ENCODE measurements at regions not wholly inside any gene's neighbourhood (a gene's known extent, or its start where the extent isn't known, plus 50 kb on each side); places are given as distances from the start of the nearest gene placed in this dataset.

DNA sequence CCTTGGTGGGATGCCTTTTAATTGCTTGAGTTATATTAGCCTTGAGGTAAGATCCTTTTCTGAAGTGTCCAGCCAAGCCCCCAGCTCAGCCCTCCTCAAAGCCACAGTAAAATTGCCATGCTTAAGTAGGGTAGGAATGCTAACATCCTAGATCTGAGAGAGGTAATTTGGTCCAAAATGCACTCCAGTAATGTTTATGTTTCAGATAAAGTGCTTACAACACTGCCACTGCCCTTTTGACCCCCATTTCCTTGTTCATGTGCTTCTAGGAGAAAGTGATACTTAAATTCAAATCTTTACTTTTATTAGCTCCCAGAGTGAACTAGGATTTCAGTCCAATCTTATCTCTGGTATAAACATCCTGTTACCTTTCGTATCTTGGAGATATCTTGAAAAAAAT, 318.0 kb downstream of the BMP2 start:
- TF ChIP-seq, protein P1, sequence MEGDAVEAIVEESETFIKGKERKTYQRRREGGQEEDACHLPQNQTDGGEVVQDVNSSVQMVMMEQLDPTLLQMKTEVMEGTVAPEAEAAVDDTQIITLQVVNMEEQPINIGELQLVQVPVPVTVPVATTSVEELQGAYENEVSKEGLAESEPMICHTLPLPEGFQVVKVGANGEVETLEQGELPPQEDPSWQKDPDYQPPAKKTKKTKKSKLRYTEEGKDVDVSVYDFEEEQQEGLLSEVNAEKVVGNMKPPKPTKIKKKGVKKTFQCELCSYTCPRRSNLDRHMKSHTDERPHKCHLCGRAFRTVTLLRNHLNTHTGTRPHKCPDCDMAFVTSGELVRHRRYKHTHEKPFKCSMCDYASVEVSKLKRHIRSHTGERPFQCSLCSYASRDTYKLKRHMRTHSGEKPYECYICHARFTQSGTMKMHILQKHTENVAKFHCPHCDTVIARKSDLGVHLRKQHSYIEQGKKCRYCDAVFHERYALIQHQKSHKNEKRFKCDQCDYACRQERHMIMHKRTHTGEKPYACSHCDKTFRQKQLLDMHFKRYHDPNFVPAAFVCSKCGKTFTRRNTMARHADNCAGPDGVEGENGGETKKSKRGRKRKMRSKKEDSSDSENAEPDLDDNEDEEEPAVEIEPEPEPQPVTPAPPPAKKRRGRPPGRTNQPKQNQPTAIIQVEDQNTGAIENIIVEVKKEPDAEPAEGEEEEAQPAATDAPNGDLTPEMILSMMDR (IDR thresholded peaks at IDR 0.05), result no peak
- Histone ChIP-seq H3K27ac (no peak overlapping the region), H3K4me3 (no peak overlapping the region), H3K36me3 (no peaks in the 10 kb centered on the region), H3K9me3 (no peaks in the 10 kb centered on the region), H3K27me3 (no peaks in the 10 kb centered on the region), H3K4me1 (no peaks in the 10 kb centered on the region)
- DNase-seq, result no peak
- intact Hi-C loops (cut with DNase I; ENCODE audit: low total_unique reads), result no loop called here

DNA sequence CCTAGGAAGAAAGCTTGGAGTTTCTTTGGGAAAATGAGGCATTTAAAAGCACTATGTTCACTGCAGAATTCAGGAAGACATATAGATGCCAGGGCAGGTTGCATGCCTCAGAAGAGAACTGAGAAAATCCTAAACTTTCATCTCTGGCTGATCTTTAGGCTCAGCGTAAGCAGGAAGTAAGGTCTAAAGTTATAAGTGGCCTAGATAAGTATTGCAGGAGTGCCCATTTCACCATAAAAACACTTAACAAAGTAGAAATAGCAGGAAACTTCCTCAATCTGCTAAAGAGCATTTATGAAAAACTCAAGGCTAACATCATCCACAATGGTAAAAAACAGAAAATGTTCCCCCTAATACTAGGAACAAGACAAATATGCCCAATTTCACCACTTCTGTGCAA, 320.3 kb downstream of the BMP2 start:
- TF ChIP-seq, protein P1 (IDR thresholded peaks at IDR 0.05), result no peak
- no peaks in the 10 kb centered on the region for H3K27me3 ChIP-seq
- H3K4me1 ChIP-seq, result no peaks in the 10 kb centered on the region
- DNase-seq, result no peak
- no peak overlapping the region for H3K4me3 ChIP-seq
- intact Hi-C loops (cut with DNase I; ENCODE audit: low total_unique reads), result no loop called here
- no peak overlapping the region for H3K27ac ChIP-seq
- H3K9me3 ChIP-seq, result no peaks in the 10 kb centered on the region
- H3K36me3 ChIP-seq, result no peaks in the 10 kb centered on the region

DNA sequence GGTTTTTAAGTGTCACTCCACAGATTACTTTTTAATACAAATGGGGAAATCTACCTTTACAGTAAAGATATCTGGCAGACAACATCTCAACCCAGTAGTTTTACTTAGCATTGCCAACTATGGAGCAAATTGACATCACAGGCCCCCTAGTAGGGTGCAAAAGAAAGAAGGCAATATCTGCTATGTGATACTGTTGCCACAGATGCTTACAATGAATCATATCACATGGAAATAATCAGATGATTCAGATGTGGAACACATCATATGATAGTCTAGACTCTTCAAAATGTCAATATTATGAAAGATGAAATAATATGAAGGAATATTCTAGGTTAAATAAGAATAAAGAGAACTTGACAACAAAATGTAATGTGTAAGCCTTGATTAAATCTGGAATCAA, 322.5 kb downstream of the BMP2 start:
- H3K27ac ChIP-seq, result no peak overlapping the region
- no peaks in the 10 kb centered on the region for H3K9me3 ChIP-seq
- no peaks in the 10 kb centered on the region for H3K36me3 ChIP-seq
- intact Hi-C loops (cut with DNase I; ENCODE audit: low total_unique reads), result no loop called here
- H3K4me1 ChIP-seq, result no peaks in the 10 kb centered on the region
- TF ChIP-seq, protein P1 (IDR thresholded peaks at IDR 0.05), result no peak
- no peak overlapping the region for H3K4me3 ChIP-seq
- no peaks in the 10 kb centered on the region for H3K27me3 ChIP-seq
- DNase-seq, result no peak

DNA sequence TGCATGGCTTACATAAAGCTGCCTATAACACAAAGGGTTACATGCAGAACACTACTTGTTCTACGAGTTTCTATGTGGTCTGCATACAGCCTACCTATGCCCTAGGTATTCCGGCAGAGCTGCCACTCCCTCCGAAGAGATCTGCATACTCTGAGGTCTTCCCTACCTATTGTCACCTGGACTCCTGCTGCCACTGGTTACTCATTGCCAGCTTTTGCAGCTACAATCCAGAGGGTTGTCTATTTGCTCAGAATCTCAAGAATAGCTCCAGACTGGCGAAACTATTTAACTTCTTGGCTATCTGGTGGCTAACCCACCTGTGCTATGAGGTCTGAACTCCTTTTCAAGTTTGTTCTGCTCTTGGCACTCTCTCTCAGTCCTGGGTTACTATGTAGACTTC, 323.3 kb downstream of the BMP2 start:
- DNase-seq, result no peak
- H3K9me3 ChIP-seq, result no peaks in the 10 kb centered on the region
- TF ChIP-seq, protein P1 (IDR thresholded peaks at IDR 0.05), result no peak
- intact Hi-C loops (cut with DNase I; ENCODE audit: low total_unique reads), result no loop called here
- no peak overlapping the region for H3K27ac ChIP-seq
- no peak overlapping the region for H3K4me3 ChIP-seq
- no peaks in the 10 kb centered on the region for H3K36me3 ChIP-seq
- H3K4me1 ChIP-seq, result no peaks in the 10 kb centered on the region
- no peaks in the 10 kb centered on the region for H3K27me3 ChIP-seq

DNA sequence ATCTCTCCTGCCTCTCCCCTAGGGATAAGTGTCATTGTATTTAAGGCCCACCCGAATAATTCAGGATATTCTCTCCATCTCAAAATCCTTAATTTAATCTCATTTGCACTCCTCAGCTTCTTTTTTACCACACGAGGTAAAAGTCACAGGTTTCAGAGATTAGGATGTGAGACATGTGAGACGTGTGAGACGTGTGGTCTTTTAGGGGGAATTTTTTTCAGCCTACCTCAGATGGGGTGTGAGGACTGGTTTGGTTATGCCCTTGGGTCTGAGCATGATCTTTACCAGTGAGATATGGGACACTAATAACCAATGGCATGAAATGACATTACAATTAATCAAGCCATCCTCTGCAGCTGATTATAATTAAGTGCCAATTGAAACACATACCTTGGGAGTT, 324.2 kb downstream of the BMP2 start:
- intact Hi-C loops (cut with DNase I; ENCODE audit: low total_unique reads), result no loop called here
- Histone ChIP-seq H3K9me3 (no peaks in the 10 kb centered on the region), H3K4me3 (no peak overlapping the region), H3K27me3 (no peaks in the 10 kb centered on the region), H3K27ac (no peak overlapping the region), H3K36me3 (no peaks in the 10 kb centered on the region), H3K4me1 (no peaks in the 10 kb centered on the region)
- TF ChIP-seq, protein P1 (IDR thresholded peaks at IDR 0.05), result no peak
- DNase-seq, result no peak

DNA sequence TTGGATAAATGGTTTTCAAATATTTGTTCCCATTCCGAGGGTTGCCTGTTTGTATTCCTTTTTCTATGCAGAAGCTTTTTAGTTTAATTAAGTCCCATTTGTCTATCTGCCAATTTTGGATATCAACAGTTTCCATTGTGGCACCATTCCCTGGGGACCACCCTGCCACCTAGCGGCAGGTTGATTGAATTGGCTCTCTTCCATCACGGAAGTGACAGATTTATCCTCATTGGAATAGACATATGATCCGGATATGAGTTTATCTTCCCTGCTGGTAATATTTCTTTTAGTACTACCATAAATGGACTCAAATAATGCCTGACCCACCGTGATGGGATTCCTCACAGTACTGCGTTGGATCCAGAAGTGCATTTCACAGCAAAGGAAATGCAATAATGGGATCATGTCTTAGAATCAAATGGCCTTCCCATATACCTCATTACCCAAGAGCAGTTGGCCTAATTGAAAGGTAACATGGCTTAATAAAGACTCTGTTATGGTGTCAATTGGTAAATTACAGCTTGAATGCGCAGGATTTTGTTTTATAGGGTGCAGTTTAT, 327.0 kb downstream of the BMP2 start:
- intact Hi-C loops (cut with DNase I; ENCODE audit: low total_unique reads), result no loop called here
- Histone ChIP-seq H3K4me1 (no peaks in the 10 kb centered on the region), H3K4me3 (no peak overlapping the region), H3K9me3 (peaks cover 0 to 8% (median 6%) of the 10 kb centered on the region in 3 donors), H3K27ac (no peak overlapping the region), H3K36me3 (no peaks in the 10 kb centered on the region), H3K27me3 (no peaks in the 10 kb centered on the region)
- TF ChIP-seq, protein P1 (IDR thresholded peaks at IDR 0.05), result no peak
- no peak for DNase-seq

Data from tibial artery (tissue), 4 donors.